NCI-H2081 (cell line): ENCODE measurements at regions not wholly inside any gene's neighbourhood (a gene's known extent, or its start where the extent isn't known, plus 50 kb on each side); places are given as distances from the start of the nearest gene placed in this dataset.
"Not testable (repeated sequence)": the region's sequence is repeated elsewhere in the genome, so short reads cannot be mapped to it uniquely, and the experiment has no call there.

ENCODE experiments used
- DNase-seq, 2 experiments: peaks; one replicate each; lab custom pipeline; 2025; lab: John Stamatoyannopoulos, UW

DNA sequence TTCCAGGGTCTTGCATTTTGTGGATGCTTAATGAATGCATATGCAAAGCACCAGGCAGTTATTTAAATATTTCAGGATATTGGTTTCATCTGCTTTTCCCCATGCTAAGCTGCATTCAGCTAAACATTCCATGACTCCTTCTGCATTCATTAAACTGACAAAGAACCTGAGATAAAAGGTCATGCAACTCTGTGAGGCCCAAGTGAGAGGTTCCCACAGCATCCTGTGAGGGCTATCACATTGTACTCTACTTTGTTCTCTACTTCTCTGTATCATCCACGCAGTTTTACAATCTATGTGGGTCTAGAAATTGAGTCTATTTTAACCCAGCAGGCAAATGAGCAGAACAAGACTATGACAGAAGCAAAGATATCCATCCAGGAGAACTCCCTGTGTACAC, 86.4 kb upstream of the PRSS16 start:
- no peak for DNase-seq

GRCh38 chr6:27161603-27161945, 85.9 kb upstream of the PRSS16 start:
- no peak for DNase-seq

GRCh38 chr6:27161946-27162603, 85.4 kb upstream of the PRSS16 start:
- peak; percentile 34 to 63 for DNase-seq

- no peak for DNase-seq
Observed at GRCh38 chr6:27163834-27164233, 83.7 kb upstream of the PRSS16 start.

DNA sequence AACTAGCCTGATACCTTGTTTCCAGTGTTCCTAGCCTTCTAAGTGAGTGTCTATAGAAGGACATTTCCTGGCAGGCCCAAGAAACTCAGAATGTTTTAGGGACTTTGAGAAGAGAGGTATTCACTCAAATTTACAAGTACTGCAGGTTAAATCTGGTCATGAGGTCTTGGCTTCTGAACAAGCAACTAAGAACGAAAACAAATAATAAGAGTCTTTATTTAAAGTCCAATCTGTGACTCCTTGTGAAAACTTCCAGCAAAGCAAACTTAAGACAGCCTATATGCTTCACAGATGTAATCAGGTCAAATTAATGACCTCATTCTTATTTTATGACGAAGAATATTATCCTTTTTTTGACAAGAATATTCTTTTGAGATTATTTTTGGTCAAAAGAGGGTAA, 79.4 kb upstream of the PRSS16 start:
- no peak for DNase-seq

- DNase-seq: no peak
Observed at GRCh38 chr6:27168586-27169443, 78.7 kb upstream of the PRSS16 start.

GRCh38 chr6:27172524-27173231, 74.8 kb upstream of the PRSS16 start:
- DNase-seq: not testable (repeated sequence)

DNA sequence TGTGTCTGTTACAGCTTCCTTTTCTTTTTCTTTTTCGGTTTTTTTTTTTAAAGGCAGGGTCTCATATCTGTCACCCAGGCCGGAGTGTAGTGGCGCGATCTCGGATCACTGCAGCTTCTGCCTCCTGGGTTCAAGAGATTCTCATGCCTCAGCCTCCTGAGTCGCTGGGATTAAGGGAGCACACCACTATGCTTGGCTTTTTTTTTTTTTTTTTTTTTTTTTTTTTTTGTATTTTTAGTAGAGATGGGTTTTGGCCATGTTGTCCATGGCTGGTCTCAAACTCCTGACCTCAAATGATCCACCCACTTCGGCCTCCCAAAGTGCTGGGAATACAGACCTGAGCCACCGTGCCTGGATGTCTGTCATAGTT, 74.3 kb upstream of the PRSS16 start:
- DNase-seq: not testable (repeated sequence)

- no peak for DNase-seq
Observed at GRCh38 chr6:27174958-27175357, 72.5 kb upstream of the PRSS16 start.

- no peak for DNase-seq
Observed at GRCh38 chr6:27176096-27176495, 71.4 kb upstream of the PRSS16 start.

DNA sequence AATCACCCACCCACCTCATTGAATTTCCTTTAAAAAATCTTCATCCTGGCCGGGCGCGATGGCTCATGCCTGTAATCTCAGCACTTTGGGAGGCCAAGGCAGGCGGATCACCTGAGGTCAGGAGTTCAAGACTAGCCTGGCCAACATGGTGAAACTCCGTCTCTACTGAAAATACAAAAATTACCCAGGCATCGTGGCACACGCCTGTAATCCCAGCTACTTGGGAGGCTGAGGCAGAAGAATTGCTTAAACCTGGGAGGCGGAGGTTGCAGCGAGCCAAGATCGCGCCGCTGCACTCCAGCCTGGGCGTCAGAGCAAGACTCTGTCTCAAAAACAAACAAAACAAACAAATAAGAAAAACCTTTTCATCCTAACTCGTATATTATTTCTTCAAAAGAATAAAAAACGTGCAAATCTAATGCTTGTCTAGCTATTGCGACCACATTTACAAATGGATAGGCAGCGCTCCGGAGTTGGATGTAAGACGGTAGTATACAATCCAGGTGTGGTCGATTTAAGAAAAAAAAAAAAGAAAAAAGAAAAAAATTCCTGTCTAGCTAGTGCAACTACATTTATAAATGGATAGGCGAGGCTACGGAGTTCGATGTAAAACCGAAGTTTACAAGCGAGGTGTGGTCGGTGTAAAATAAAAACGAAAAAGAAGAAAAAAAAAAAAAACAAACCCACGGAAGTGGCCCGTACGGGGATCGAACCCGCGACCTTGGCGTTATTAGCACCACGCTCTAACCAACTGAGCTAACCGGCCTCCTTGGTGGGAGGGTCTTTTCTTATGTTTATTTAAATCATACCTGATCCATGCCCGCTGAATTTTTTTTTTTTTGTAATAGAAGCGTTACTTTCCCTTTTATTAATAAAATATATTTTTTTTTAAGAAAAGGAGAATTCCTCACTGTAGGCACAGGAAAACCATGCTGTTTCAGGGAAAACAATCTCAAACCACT, 70.7 kb upstream of the PRSS16 start:
- peak; percentile 34 to 37 for DNase-seq

DNA sequence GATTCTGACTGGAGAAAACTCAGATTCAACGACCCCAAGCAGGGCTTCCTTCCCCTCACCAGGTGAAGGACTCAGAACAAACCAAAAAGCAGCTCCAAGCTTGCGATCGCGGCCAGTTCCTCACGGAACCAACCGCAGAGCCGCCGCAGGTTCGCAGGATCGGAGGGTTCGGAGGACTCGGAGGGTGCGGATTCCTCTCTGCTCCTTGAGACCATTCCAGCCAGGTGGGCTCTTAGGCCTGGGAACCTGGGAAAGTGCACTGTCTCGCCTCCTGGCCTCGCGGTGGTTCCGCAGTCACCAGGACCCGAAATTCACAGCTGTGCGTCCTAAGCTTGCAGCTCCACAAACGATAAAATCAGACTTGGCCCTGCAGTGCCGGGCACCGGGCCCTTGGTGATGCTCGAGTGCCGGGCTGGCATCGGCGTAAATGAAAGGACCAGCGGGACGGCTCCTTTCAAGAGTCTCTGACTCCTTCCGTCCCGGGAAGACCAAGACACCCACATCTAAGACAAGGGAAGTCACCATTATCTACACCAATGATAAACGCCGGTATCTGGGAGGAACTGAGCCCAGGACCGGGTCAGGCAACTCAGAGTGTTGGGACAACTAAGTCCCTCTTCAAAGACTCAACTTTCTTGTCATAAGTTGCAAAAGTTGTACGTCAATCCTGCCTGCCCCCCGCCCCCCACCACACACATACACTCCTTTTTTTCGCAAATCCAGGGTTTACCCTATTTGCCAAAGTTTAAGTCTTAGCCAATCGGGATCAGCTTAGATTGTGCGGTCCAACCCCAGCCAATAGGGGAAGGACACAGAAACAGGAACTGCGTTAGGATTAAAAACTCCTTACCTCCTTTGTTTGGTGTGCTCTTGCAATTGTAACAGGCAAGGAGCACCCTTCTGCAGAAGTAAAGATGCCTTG, 69.8 kb upstream of the PRSS16 start:
- peak; percentile 69 to 83 for DNase-seq

- DNase-seq: peak in 1 of 2 experiments; percentile 29
Observed at GRCh38 chr6:27178407-27178730, 69.1 kb upstream of the PRSS16 start.

DNA sequence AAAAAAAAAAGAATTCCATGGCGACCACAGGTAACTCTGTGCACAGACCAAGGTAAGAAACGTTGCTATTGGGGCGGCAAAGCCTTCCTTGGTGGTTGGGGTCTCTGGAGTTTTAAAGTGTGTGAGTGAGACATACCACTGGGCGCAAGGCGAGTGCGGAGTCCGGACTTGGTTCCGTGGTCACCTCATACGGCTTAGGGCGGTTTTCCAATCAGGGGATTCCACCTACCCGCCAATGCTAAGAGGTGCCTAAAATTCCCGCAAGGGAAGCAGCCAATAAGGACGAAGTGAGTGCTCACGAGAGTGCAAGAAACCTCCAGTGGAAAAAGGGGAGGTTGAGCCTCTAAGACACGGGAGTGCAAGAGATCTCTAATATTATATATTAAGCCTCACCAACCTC, 68.6 kb upstream of the PRSS16 start:
- peak in 1 of 2 experiments; percentile 3 for DNase-seq

DNA sequence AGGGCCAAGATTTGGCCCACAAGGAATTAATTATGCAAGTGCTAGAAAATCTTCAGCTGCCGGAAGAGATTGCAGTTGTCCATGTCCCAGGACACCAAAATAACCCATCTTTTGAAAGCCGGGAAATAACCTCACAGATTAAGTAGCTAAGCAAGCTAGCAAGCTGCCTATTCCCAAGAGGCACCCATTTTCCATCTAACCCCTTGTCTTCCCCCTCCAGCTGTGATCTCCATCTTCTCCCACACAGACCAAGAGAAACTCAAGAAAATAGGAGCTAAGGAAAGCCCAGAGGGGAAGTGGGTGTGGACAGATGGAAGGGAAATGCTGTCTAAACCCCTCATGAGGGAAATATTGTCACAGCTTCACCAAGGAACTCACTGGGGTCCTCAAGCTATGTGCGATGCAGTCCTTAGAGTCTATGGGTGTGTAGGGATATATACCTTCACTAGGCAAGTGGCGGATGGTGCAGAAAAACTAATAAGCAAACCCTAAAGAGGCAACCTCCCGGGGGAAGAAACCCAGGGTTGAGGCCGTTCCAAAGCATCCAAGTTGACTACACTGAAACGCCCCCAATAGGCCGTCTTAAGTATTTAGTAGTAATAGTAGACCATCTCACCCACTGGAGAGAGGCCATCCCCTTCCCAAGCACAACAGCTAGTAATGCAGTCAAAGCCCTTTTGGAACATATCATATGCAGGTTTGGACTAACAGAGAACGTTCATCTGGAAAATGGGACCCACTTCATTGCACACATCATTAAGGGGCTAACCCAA, 64.3 kb upstream of the PRSS16 start:
- no peak for DNase-seq

DNA sequence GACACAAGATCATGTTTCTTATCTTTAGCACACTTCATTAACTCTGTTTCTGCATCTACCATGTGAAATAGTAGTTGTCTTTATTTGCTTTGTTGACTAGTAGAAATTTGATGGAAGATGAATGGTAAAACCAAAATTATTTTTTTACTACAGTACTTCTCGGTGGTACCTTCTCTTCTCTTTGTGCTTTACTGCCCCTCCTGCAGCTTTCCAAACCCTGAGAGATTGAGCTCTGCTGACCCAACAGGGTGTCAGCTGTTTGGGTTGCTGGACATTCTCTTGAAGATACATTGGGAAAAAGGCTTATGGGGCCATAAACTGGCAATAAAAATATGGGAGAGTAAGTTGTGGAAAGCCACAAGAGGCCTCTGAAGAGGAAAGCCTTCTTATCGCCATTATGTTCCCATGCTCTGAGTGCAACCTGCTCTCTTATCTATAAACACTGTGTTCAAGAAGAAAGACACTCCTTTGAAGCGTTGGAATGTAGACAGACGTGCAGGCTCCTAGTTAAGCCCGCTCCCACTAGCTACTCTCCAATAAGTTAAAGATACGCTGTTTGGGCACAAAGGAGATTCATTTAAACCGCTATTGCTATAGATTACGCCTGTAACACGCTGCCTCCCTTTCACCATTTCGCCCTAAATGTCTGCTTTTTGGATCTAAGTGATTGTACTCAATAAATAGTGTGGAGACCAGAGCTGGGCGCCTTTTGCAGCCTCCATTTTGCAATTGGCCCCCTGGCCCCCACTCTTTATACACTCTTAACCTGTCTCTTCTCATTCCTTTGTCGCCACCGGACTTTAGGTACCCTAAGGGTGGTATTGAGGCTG, 60.1 kb upstream of the PRSS16 start:
- no peak for DNase-seq

DNA sequence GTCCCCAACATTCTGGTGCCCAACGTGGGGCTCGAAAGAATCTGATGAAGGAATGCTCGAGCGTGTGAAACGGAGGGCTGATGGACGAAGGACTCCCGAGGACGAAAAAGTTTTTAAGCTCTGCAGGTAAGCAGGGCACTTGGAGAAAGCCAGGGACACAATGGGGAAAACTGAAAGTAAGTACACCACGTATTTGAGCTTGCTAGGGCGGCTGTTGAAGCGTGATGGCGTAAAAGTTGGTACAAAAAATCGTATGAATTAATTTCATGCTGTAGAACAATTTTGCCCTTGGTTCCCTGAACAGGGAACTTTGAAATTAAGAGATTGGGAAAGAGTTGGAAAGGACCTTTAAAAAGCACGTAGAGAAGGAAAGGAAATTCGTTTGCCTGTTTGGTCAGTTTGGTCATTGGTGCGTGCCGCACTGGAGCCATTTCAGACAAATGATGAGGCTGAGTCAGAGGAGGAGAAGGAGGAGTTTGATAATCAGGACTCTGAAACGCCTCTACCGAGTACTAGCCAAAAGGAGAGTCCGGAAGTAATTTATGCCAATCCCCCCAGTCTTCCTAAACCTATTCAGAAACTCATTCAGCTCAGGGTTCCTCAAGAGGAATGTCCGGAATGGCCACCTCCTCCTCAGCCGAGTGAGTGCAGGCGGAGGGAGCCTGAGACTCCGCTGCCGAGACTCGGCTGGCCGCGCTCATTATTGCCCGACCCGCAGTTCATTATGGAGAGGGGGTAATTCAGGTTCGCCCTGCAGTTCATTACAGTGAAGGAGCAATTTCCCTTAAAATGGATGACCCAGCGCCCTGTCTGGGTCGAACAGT, 59.2 kb upstream of the PRSS16 start:
- DNase-seq: peak; percentile 10 to 57

- DNase-seq: peak; percentile 67 to 80
Observed at GRCh38 chr6:27188885-27189418, 58.5 kb upstream of the PRSS16 start.
